Left ventricle myocardium inferior (tissue), 1 donor: ENCODE measurements at regions not wholly inside any gene's neighbourhood (a gene's known extent, or its start where the extent isn't known, plus 50 kb on each side); places are given as distances from the start of the nearest gene placed in this dataset.

Experiments used
- DNase-seq: peaks from one replicate; pipeline ENCODE4 v3.0.0-alpha.2; 2020
- H3K27ac ChIP-seq: fragments of 200-600 bp; replicated peaks from 2 replicates; pipeline ENCODE4 v1.8.0; 2021
- H3K27me3 ChIP-seq: fragments of 200-600 bp; 2 replicates; pipeline ENCODE4 v1.8.0; 2021; ENCODE audit warnings: low read depth
- H3K36me3 ChIP-seq: fragments of 200-600 bp; 2 replicates; pipeline ENCODE4 v1.8.0; 2021
- H3K4me1 ChIP-seq: fragments of 200-600 bp; 2 replicates; pipeline ENCODE4 v1.8.0; 2021
- H3K4me3 ChIP-seq: fragments of 200-600 bp; 2 replicates; pipeline ENCODE4 v1.8.0; 2021; ENCODE audit warnings: mild to moderate bottlenecking, moderate library complexity
- H3K9me3 ChIP-seq: fragments of 200-600 bp; replicated peaks from 2 replicates; pipeline ENCODE4 v1.8.0; 2021
- CTCF ChIP-seq: fragments of 200-600 bp; IDR thresholded peaks from 2 replicates; pipeline ENCODE4 v1.8.0; 2021; ENCODE audit warnings: antibody characterized with exemption, mild to moderate bottlenecking, borderline replicate concordance
- intact Hi-C: fragments of 100-400 bp; cut with micrococcal nuclease; formaldehyde crosslinking; loops from one replicate; pipeline ENCODE4 v1.11.0; 2022
- donor health status: DM: no; HTN: yes; CAD: no; lungs with severe emphysema.

- Histone ChIP-seq H3K4me3 (no peak overlapping the region), H3K27me3 (no peaks in the 10 kb centered on the region), H3K9me3 (no peaks in the 10 kb centered on the region), H3K27ac (no peak overlapping the region), H3K4me1 (no peaks in the 10 kb centered on the region), H3K36me3 (no peaks in the 10 kb centered on the region)
- intact Hi-C loops, result no loop called here
- no peak for DNase-seq
- TF ChIP-seq CTCF, result no peak
These were observed 246.6 kb upstream of the IL12B start for GRCh38 chr5:159576902-159577301.

- Histone ChIP-seq H3K4me3 (no peak overlapping the region), H3K27ac (no peak overlapping the region), H3K36me3 (no peaks in the 10 kb centered on the region), H3K27me3 (no peaks in the 10 kb centered on the region), H3K4me1 (no peaks in the 10 kb centered on the region), H3K9me3 (peaks cover 11% of the 10 kb centered on the region)
- no peak for DNase-seq
- intact Hi-C loops, result no loop called here
- no peak for TF ChIP-seq CTCF
These were observed 251.4 kb upstream of the IL12B start for GRCh38 chr5:159581502-159582249.

- peaks cover 11% of the 10 kb centered on the region for H3K9me3 ChIP-seq
- no peak overlapping the region for H3K4me3 ChIP-seq
- H3K27ac ChIP-seq, result no peak overlapping the region
- no peaks in the 10 kb centered on the region for H3K4me1 ChIP-seq
- intact Hi-C loops, result no loop called here
- TF ChIP-seq CTCF, result no peak
- DNase-seq, result no peak
- H3K27me3 ChIP-seq, result no peaks in the 10 kb centered on the region
- no peaks in the 10 kb centered on the region for H3K36me3 ChIP-seq
These were observed 252.7 kb upstream of the IL12B start for GRCh38 chr5:159582756-159583541.

- no peaks in the 10 kb centered on the region for H3K36me3 ChIP-seq
- no peak overlapping the region for H3K4me3 ChIP-seq
- no peak for TF ChIP-seq CTCF
- intact Hi-C loops, result no loop called here
- H3K4me1 ChIP-seq, result no peaks in the 10 kb centered on the region
- H3K9me3 ChIP-seq, result peaks cover 11% of the 10 kb centered on the region
- DNase-seq, result no peak
- H3K27ac ChIP-seq, result no peak overlapping the region
- H3K27me3 ChIP-seq, result no peaks in the 10 kb centered on the region
These were observed 256.6 kb upstream of the IL12B start for GRCh38 chr5:159586921-159587320.

- Histone ChIP-seq H3K4me3 (no peak overlapping the region), H3K9me3 (no peaks in the 10 kb centered on the region), H3K36me3 (no peaks in the 10 kb centered on the region), H3K27ac (no peak overlapping the region), H3K27me3 (no peaks in the 10 kb centered on the region), H3K4me1 (no peaks in the 10 kb centered on the region)
- no peak for TF ChIP-seq CTCF
- no peak for DNase-seq
- intact Hi-C loops, result no loop called here
These were observed 258.7 kb upstream of the IL12B start for GRCh38 chr5:159588941-159589340.
